GM21526 (cell line): ENCODE measurements at regions not wholly inside any gene's neighbourhood (a gene's known extent, or its start where the extent isn't known, plus 50 kb on each side); places are given as distances from the start of the nearest gene placed in this dataset.
A peak's percentile ranks its signal among the peaks of the same experiment; 100 is the strongest.
"Not testable (repeated sequence)": the region's sequence is repeated elsewhere in the genome, so short reads cannot be mapped to it uniquely, and the experiment has no call there.

Experiments used
- ATAC-seq: cut with Tn5 transposase; IDR thresholded peaks from one replicate; pipeline ENCODE4 v1.9.1; 2021; ENCODE audit warnings: moderate library complexity; ENCODE audit not compliant: unreplicated experiment, low FRiP score

GRCh38 chr4:132076829-132077228 is 1072.3 kb upstream of the PCDH10 start:
- ATAC-seq: no peak

GRCh38 chr4:132085105-132085504 is 1064.0 kb upstream of the PCDH10 start:
- no peak for ATAC-seq

GRCh38 chr4:132094017-132094416 is 1055.1 kb upstream of the PCDH10 start:
- ATAC-seq: no peak

GRCh38 chr4:132097041-132097440 is 1052.1 kb upstream of the PCDH10 start:
- ATAC-seq: no peak

- no peak for ATAC-seq
Observed at GRCh38 chr4:132101526-132101925, 1047.6 kb upstream of the PCDH10 start.

GRCh38 chr4:132108784-132109183 is 1040.3 kb upstream of the PCDH10 start:
- no peak for ATAC-seq

GRCh38 chr4:132114885-132115284 is 1034.2 kb upstream of the PCDH10 start:
- no peak for ATAC-seq

- not testable (repeated sequence) for ATAC-seq
Observed at GRCh38 chr4:132122741-132123140, 1026.4 kb upstream of the PCDH10 start.

- peak; percentile 80 for ATAC-seq
Observed at GRCh38 chr4:132123870-132124623, 1025.0 kb upstream of the PCDH10 start.

- no peak for ATAC-seq
Observed at GRCh38 chr4:132124624-132124974, 1024.5 kb upstream of the PCDH10 start.

- no peak for ATAC-seq
Observed at GRCh38 chr4:132125131-132125530, 1024.0 kb upstream of the PCDH10 start.

- ATAC-seq: no peak
Observed at GRCh38 chr4:132132433-132132832, 1016.7 kb upstream of the PCDH10 start.

GRCh38 chr4:132169660-132170059 is 979.4 kb upstream of the PCDH10 start:
- no peak for ATAC-seq

GRCh38 chr4:132180020-132180427 is 969.1 kb upstream of the PCDH10 start:
- no peak for ATAC-seq

GRCh38 chr4:132195176-132195575 is 953.9 kb upstream of the PCDH10 start:
- no peak for ATAC-seq

GRCh38 chr4:132203618-132204017 is 945.5 kb upstream of the PCDH10 start:
- ATAC-seq: no peak

- ATAC-seq: no peak
Observed at GRCh38 chr4:132214519-132214918, 934.6 kb upstream of the PCDH10 start.

GRCh38 chr4:132218406-132218805 is 930.7 kb upstream of the PCDH10 start:
- ATAC-seq: no peak

GRCh38 chr4:132227151-132227856 is 921.8 kb upstream of the PCDH10 start:
- peak; percentile 61 for ATAC-seq

GRCh38 chr4:132227857-132228165 is 921.3 kb upstream of the PCDH10 start:
- peak; percentile 68 for ATAC-seq

- ATAC-seq: no peak
Observed at GRCh38 chr4:132228676-132229075, 920.4 kb upstream of the PCDH10 start.

GRCh38 chr4:132230025-132230424 is 919.1 kb upstream of the PCDH10 start:
- ATAC-seq: no peak
